Endothelial cell of umbilical vein (primary cell): ENCODE measurements at regions not wholly inside any gene's neighbourhood (a gene's known extent, or its start where the extent isn't known, plus 50 kb on each side); places are given as distances from the start of the nearest gene placed in this dataset.

ENCODE experiments used
- BruUV-seq: library from RNA; stranded (reverse); fragments of 400-500 nt; replicated peaks from 2 replicates; lab custom pipeline; 2021; lab: Mats Ljungman, UMichigan
- CTCF ChIA-PET: fragments of 300-600, 350-600 bp; sonication (Branson Sonifier 250); formaldehyde crosslinking; loops from one replicate; lab custom pipeline; 2021; ENCODE audit warnings: antibody characterized with exemption, inconsistent platforms; lab: Charles Lee
- POLR2A ChIA-PET: fragments of 300-600, 350-600 bp; sonication (Branson Sonifier 250); formaldehyde crosslinking; loops from one replicate; lab custom pipeline; 2021; ENCODE audit warnings: antibody characterized with exemption, inconsistent platforms; lab: Charles Lee
- DNase-seq: peaks from one replicate; pipeline ENCODE4 v3.0.0-alpha.2; 2011; ENCODE audit warnings: low read depth, low spot score
- FAIRE-seq: peaks from 2 replicates; lab custom pipeline; 2011; peaks lifted over from hg19 to GRCh38; lab: Jason Lieb, UNC
- H2AFZ ChIP-seq: 2 replicates; pipeline ENCODE4 v1.6.0; 2012; ENCODE audit warnings: low read depth, low read length, control low read depth, inconsistent platforms
- H3K27ac ChIP-seq: 2 replicates; pipeline ENCODE4 v1.5.1; 2011; ENCODE audit warnings: low read depth, mild to moderate bottlenecking, control low read depth, low read length, moderate library complexity; ENCODE audit not compliant: insufficient read depth
- H3K27me3 ChIP-seq, 2 experiments: 2 replicates each; pipeline versions ENCODE4 v1.6.0 to v1.6.1; 2011; ENCODE audit warnings: low read length in 2 of 2, mixed read lengths in 1 of 2; ENCODE audit not compliant: control insufficient read depth in 2 of 2, insufficient read depth in 2 of 2
- H3K36me3 ChIP-seq, 2 experiments: 2 replicates in 1 of 2; 3 replicates in 1 of 2; pipeline ENCODE4 v1.5.1; 2011; ENCODE audit warnings: low read length in 2 of 2, mild to moderate bottlenecking in 1 of 2, moderate library complexity in 1 of 2; ENCODE audit not compliant: control insufficient read depth in 2 of 2, insufficient read depth in 2 of 2; ENCODE audit errors: extremely low read depth in 1 of 2
- H3K4me1 ChIP-seq: 3 replicates; pipeline ENCODE4 v1.5.1; 2011; ENCODE audit warnings: mild to moderate bottlenecking, low read length; ENCODE audit not compliant: control insufficient read depth, insufficient read depth; ENCODE audit errors: extremely low read depth
- H3K4me2 ChIP-seq: 2 replicates; pipeline ENCODE4 v1.6.1; 2011; ENCODE audit warnings: low read length, control low read depth, mixed read lengths; ENCODE audit not compliant: insufficient read depth
- H3K4me3 ChIP-seq, 3 experiments: fragments of 200-600 bp in 1 of 3; sonication (generic), shearing (Covaris generic) in 1 of 3; replicated peaks in 1 of 3; 2 replicates each; pipeline ENCODE4 v1.5.1; 2011 to 2016; ENCODE audit warnings: control low read depth in 3 of 3, low read length in 3 of 3, mild to moderate bottlenecking in 2 of 3, inconsistent platforms in 1 of 3, low read depth in 1 of 3, moderate library complexity in 1 of 3; ENCODE audit not compliant: insufficient read depth in 1 of 3
- H3K79me2 ChIP-seq: 2 replicates; pipeline ENCODE4 v1.6.0; 2012; ENCODE audit warnings: low read length, inconsistent platforms; ENCODE audit not compliant: control insufficient read depth, insufficient read depth
- H3K9ac ChIP-seq: replicated peaks from 2 replicates; pipeline ENCODE3; 2011; ENCODE audit warnings: low read length, control low read depth; ENCODE audit not compliant: insufficient read depth; ENCODE audit errors: extremely low read depth
- H3K9me1 ChIP-seq: replicated peaks from 3 replicates; pipeline ENCODE4 v1.6.0; 2011; ENCODE audit warnings: mild to moderate bottlenecking, low read length; ENCODE audit not compliant: control insufficient read depth, insufficient read depth; ENCODE audit errors: extremely low read depth
- H3K9me3 ChIP-seq: replicated peaks from 2 replicates; pipeline ENCODE4 v1.5.1; 2012; ENCODE audit warnings: low read length, inconsistent platforms; ENCODE audit not compliant: control insufficient read depth, insufficient read depth
- H4K20me1 ChIP-seq: replicated peaks from 2 replicates; pipeline ENCODE3; 2011; ENCODE audit warnings: mild to moderate bottlenecking, low read length; ENCODE audit not compliant: control insufficient read depth, insufficient read depth; ENCODE audit errors: extremely low read depth
- CTCF ChIP-seq, 2 donors: IDR thresholded peaks; 1 replicate in 1 of 2; 2 replicates in 1 of 2; pipeline ENCODE4 v1.5.1; 2011; ENCODE audit warnings: low read length in 2 of 2, mild to moderate bottlenecking in 2 of 2, moderate library complexity in 2 of 2, control low read depth in 1 of 2, inconsistent platforms in 1 of 2, low read depth in 1 of 2; ENCODE audit not compliant: insufficient read depth in 1 of 2; ENCODE audit errors: extremely low read depth in 1 of 2
- EZH2 ChIP-seq: IDR thresholded peaks from 2 replicates; pipeline ENCODE4 v1.6.1; 2012; ENCODE audit warnings: borderline replicate concordance, low read depth, mild to moderate bottlenecking, moderate library complexity, low read length, inconsistent platforms; ENCODE audit not compliant: severe bottlenecking
- FOS ChIP-seq: IDR thresholded peaks from 2 replicates; pipeline ENCODE4 v1.6.1; 2011; ENCODE audit warnings: mild to moderate bottlenecking, low read length, moderate library complexity, borderline replicate concordance; ENCODE audit not compliant: insufficient read depth
- GATA2 ChIP-seq: IDR thresholded peaks from 2 replicates; pipeline ENCODE4 v1.7.0; 2011; ENCODE audit warnings: low read depth, mild to moderate bottlenecking, moderate library complexity, mixed read lengths, low read length; ENCODE audit not compliant: insufficient read length, insufficient read depth
- JUN ChIP-seq: IDR thresholded peaks from 2 replicates; pipeline ENCODE4 v1.6.1; 2011; ENCODE audit warnings: borderline replicate concordance, low read depth; ENCODE audit not compliant: insufficient read length, insufficient read depth
- MAX ChIP-seq: IDR thresholded peaks from 2 replicates; pipeline ENCODE4 v1.6.1; 2011; ENCODE audit not compliant: insufficient read depth, insufficient read length
- MYC ChIP-seq: IDR thresholded peaks from one replicate; pipeline ENCODE4 v1.6.1; 2011; ENCODE audit warnings: mild to moderate bottlenecking, low read depth, low read length
- POLR2A ChIP-seq: IDR thresholded peaks from 2 replicates; pipeline ENCODE4 v1.6.1; 2012; ENCODE audit warnings: low read depth, mild to moderate bottlenecking, control low read depth, low read length
- POLR2AphosphoS5 ChIP-seq: IDR thresholded peaks from 2 replicates; pipeline ENCODE4 v1.6.1; 2012; ENCODE audit warnings: low read depth, mild to moderate bottlenecking, control low read depth, low read length, moderate library complexity; ENCODE audit not compliant: insufficient read depth
- dilution Hi-C: fragments of 300-500 bp; cut with MboI; formaldehyde crosslinking; loops from one replicate; pipeline ENCODE4 v1.15.0; 2019; ENCODE audit warnings: low sequenced_read_pairs; ENCODE audit not compliant: extremely low pct_ligation_motif_present
- intact Hi-C: fragments of 100-400 bp; cut with micrococcal nuclease; formaldehyde crosslinking; loops from one replicate; pipeline ENCODE4 v1.10.0; 2022

- no TSS peak for BruUV-seq
- dilution Hi-C loops, result no loop called here
- no peak for FAIRE-seq
These were observed 99.3 kb upstream of the VAV3 start for GRCh38 chr1:108064255-108064654.

More at GRCh38 chr1:108064255-108064654, 99.3 kb upstream of the VAV3 start:
- POLR2A ChIA-PET, result no interaction called here
- TF ChIP-seq FOS (no peak), EZH2 (no peak), MYC (no peak), GATA2 (no peak), JUN (no peak), MAX (no peak), POLR2A (no peak), POLR2AphosphoS5 (no peak), CTCF (IDR thresholded peaks at IDR 0.05; ENCODE audit: extremely low read depth in 1 of 2, insufficient read depth in 1 of 2, low read depth in 1 of 2, low read length in 2 of 2) (no peak)
- no peaks in the 10 kb centered on the region for H3K27me3 ChIP-seq
- CTCF ChIA-PET, result no interaction called here
- H3K4me1 ChIP-seq, result no peaks in the 10 kb centered on the region
- no peaks in the 10 kb centered on the region for H3K9me1 ChIP-seq
- no peak overlapping the region for H3K4me2 ChIP-seq
- no peak overlapping the region for H2AFZ ChIP-seq
- H3K27ac ChIP-seq, result no peak overlapping the region
- H3K36me3 ChIP-seq, result no peaks in the 10 kb centered on the region
- H3K4me3 ChIP-seq, result no peak overlapping the region
- no peak overlapping the region for H3K9ac ChIP-seq
- no peaks in the 10 kb centered on the region for H3K79me2 ChIP-seq
- H4K20me1 ChIP-seq, result no peaks in the 10 kb centered on the region
- no peaks in the 10 kb centered on the region for H3K9me3 ChIP-seq
- intact Hi-C loops, result no loop called here
- DNase-seq, result no peak
